Mesendoderm (in vitro differentiated cells): ENCODE measurements at regions not wholly inside any gene's neighbourhood (a gene's known extent, or its start where the extent isn't known, plus 50 kb on each side); places are given as distances from the start of the nearest gene placed in this dataset.
A peak's percentile ranks its signal among the peaks of the same experiment; 100 is the strongest.

Source experiments
- DNase-seq: peaks from one replicate; pipeline ENCODE4 v3.0.0; 2013
- H2AK5ac ChIP-seq: 2 replicates; pipeline ENCODE4 v1.6.1; 2013; ENCODE audit warnings: low read length, inconsistent platforms
- H2BK120ac ChIP-seq: 2 replicates; pipeline ENCODE4 v1.6.1; 2013; ENCODE audit warnings: low read depth, mild to moderate bottlenecking, low read length, moderate library complexity, mixed read lengths
- H2BK15ac ChIP-seq: replicated peaks from 2 replicates; pipeline ENCODE4 v1.6.1; 2013; ENCODE audit warnings: low read depth, mild to moderate bottlenecking, moderate library complexity
- H2BK5ac ChIP-seq: 2 replicates; pipeline ENCODE4 v1.6.1; 2013; ENCODE audit warnings: low read length, inconsistent platforms
- H3K18ac ChIP-seq: 2 replicates; pipeline ENCODE4 v1.6.1; 2013; ENCODE audit warnings: mild to moderate bottlenecking, low read length, mixed read lengths
- H3K23ac ChIP-seq: one replicate; pipeline ENCODE4 v1.6.1; 2013; ENCODE audit warnings: low read length
- H3K27ac ChIP-seq: 2 replicates; pipeline ENCODE4 v1.5.1; 2013; ENCODE audit warnings: low read depth, mild to moderate bottlenecking, inconsistent platforms, low read length, moderate library complexity
- H3K27me3 ChIP-seq: 2 replicates; pipeline ENCODE4 v1.6.1; 2013; ENCODE audit warnings: low read length, control low read depth, mild to moderate bottlenecking, inconsistent platforms; ENCODE audit not compliant: insufficient read depth, poor library complexity
- H3K36me3 ChIP-seq: 2 replicates; pipeline ENCODE4 v1.6.1; 2013; ENCODE audit warnings: low read length, inconsistent platforms; ENCODE audit not compliant: control insufficient read depth, insufficient read depth
- H3K4ac ChIP-seq: one replicate; pipeline ENCODE4 v1.6.1; 2013; ENCODE audit warnings: low read depth, mild to moderate bottlenecking, low read length, moderate library complexity
- H3K4me1 ChIP-seq: 2 replicates; pipeline ENCODE4 v1.6.1; 2013; ENCODE audit warnings: low read depth, low read length, inconsistent platforms; ENCODE audit not compliant: control insufficient read depth
- H3K4me2 ChIP-seq: 2 replicates; pipeline ENCODE4 v1.6.1; 2013; ENCODE audit warnings: low read length
- H3K4me3 ChIP-seq: 2 replicates; pipeline ENCODE4 v1.5.1; 2013; ENCODE audit warnings: mild to moderate bottlenecking, low read length
- H3K56ac ChIP-seq: one replicate; pipeline ENCODE4 v1.6.1; 2013; ENCODE audit warnings: low read length
- H3K79me1 ChIP-seq: 2 replicates; pipeline ENCODE4 v1.6.1; 2013; ENCODE audit warnings: low read length, inconsistent platforms
- H3K79me2 ChIP-seq: 2 replicates; pipeline ENCODE4 v1.6.1; 2013; ENCODE audit warnings: mild to moderate bottlenecking, low read length; ENCODE audit not compliant: control insufficient read depth, insufficient read depth
- H3K9ac ChIP-seq: 2 replicates; pipeline ENCODE4 v1.6.1; 2013; ENCODE audit warnings: low read length, inconsistent platforms
- H4K5ac ChIP-seq: one replicate; pipeline ENCODE4 v1.6.1; 2013; ENCODE audit warnings: low read length
- H4K8ac ChIP-seq: one replicate; pipeline ENCODE4 v1.6.1; 2013; ENCODE audit warnings: low read depth, mild to moderate bottlenecking, control low read depth, low read length, moderate library complexity
- WGBS: extraction: QIAGEN DNeasy Blood & Tissue Kit; methylation state at CpG from one replicate; pipeline ENCODE4 v1.1.7; 2013; ENCODE audit warnings: low lambda C conversion rate, missing lambda C conversion rate; ENCODE audit not compliant: insufficient coverage; ENCODE audit errors: extremely low coverage; 5-methylcytosine and 5-hydroxymethylcytosine counted together

DNA sequence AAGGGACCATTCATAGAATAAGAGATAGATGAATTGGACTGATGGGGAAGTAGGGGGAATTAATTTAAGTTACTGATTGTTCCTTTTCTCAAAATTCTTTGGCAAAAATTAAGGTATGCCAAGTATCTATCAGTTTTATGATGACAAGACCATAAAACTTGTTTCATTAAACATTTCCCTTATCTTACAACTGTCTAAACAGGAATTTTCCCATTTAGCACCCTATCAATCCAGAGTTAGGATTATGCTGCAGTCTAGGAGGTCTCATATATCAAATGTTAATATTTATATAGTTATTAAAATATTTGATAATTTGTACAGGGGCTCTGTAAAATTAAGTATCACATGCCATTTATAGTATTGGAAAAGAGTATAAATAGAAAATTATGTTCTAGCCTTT lies 51.5 kb upstream of the ARID1B start:
- Histone ChIP-seq H2BK120ac (no peak overlapping the region), H3K36me3 (no peaks in the 10 kb centered on the region), H2AK5ac (no peak overlapping the region), H2BK5ac (no peak overlapping the region), H3K9ac (no peak overlapping the region), H3K27ac (no peak overlapping the region), H3K27me3 (no peaks in the 10 kb centered on the region), H3K56ac (no peak overlapping the region), H3K4ac (no peak overlapping the region), H3K4me3 (no peak overlapping the region), H4K5ac (no peak overlapping the region), H2BK15ac (no peak overlapping the region), H3K18ac (no peak overlapping the region), H3K79me2 (no peaks in the 10 kb centered on the region), H4K8ac (no peak overlapping the region), H3K4me1 (no peaks in the 10 kb centered on the region), H3K23ac (no peak overlapping the region), H3K4me2 (no peak overlapping the region), H3K79me1 (no peaks in the 10 kb centered on the region)
- DNase-seq, result no peak

DNA sequence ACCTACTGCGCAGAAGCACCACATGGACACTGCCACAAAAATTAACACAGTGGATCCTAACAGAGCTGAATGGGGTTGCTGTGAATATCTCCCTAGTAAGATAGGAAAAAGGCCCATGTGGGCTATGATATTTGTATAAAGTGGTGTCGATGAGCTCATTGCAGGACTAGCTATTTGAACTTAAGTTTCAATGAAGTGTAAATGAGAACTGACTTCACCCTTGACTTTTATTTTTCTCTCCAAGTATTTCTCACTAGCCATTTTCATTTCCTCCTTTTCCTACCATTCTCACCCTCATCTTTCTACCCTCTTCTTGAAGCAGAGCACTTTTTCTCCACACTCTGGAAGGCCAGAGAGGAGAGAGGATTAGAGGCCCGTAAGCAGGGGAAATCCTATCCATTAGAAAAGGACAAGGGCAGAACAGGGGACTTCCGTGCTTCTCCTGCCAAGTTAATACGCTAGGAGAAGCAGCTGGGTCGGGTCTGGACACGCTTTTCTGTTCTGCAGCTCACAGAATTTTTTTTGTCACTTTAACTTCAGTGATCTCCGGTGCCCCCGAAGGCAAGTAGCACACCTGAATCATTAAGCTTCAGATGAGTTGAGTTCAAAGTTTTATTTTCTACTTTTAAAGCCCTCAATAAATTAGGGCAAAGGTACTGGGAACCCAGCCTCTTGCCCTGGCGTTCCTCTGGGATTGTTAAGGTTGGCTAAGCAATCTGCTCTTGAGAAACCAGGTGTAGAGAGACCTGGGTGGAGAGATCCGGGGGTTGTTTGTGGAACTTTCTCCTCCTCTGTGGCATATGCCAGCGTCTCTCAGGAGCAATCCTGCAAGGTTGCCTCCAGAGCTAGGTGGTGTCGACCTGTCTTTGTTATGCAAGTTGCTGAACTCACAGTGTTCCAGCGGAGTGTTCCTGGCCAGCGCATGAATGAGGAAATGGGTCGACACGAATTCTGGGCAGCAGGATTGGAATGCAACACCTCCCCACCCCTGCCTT lies 56.2 kb upstream of the ARID1B start:
- no peak overlapping the region for H3K4me3 ChIP-seq
- DNase-seq, result peak; percentile 80
- no peak overlapping the region for H4K5ac ChIP-seq
- H3K79me2 ChIP-seq, result no peaks in the 10 kb centered on the region
- no peak overlapping the region for H4K8ac ChIP-seq
- no peak overlapping the region for H2BK15ac ChIP-seq
- WGBS, result no CpG with 5 or more reads among the region's 17 CpGs
- H3K27me3 ChIP-seq, result no peaks in the 10 kb centered on the region
- no peak overlapping the region for H2AK5ac ChIP-seq
- no peak overlapping the region for H3K23ac ChIP-seq
- no peak overlapping the region for H3K9ac ChIP-seq
- no peak overlapping the region for H2BK5ac ChIP-seq
- no peak overlapping the region for H3K4ac ChIP-seq
- H3K18ac ChIP-seq, result peak overlapping the region; percentile 57
- peak overlapping the region; percentile 84 for H3K56ac ChIP-seq
- H3K27ac ChIP-seq, result no peak overlapping the region
- no peak overlapping the region for H2BK120ac ChIP-seq
- no peaks in the 10 kb centered on the region for H3K36me3 ChIP-seq
- H3K4me2 ChIP-seq, result no peak overlapping the region
- peaks cover 4% of the 10 kb centered on the region for H3K4me1 ChIP-seq
- H3K79me1 ChIP-seq, result no peaks in the 10 kb centered on the region

DNA sequence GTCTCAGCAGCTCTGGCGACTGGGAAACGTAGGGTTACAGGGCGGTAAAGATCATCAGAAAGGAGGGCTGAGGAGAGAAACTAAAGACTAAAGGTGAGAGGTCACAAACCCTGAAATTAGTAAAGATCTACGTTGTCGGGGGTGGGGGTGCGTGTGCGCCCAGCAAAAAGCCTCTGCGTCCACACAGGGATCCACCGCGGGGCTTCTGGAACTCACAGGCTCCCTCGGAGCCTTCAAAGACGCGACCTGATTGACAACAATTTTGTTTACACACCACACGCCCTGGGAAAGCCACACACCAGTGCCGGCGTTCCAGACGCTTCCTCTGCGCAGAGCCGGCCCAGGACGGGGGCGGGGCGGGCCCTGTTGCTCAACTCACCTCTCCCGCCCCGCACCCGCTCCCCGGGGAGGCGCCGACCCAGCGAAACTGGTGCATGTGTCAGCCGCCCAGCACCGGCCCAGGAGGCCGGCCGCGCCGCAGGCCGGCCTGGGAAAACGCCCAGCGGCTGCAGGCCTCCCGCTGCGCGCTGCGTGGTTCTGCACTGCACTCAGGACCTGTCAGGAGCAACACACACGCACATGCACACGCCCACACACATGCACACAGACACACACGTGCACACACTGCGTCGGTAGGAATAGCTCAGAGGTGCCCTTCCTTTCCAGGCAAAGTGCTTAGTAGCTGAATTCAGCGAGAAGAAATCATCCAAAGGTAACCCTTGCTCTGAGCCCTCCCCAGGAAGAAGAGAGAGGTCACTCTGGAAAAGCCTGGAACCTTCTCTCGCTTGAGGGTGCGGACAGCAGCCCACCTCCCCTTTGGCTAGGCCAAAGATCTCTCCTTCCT lies 57.2 kb upstream of the ARID1B start:
- Histone ChIP-seq H3K18ac (peak overlapping the region; percentile 9), H3K23ac (peak overlapping the region; percentile 29), H3K4me3 (no peak overlapping the region), H2AK5ac (no peak overlapping the region), H3K9ac (peak overlapping the region; percentile 47), H2BK15ac (no peak overlapping the region), H4K5ac (no peak overlapping the region), H3K4me1 (peaks cover 4% of the 10 kb centered on the region), H3K56ac (peak overlapping the region; percentile 84), H3K79me2 (no peaks in the 10 kb centered on the region), H3K4ac (peak overlapping the region; percentile 8), H3K79me1 (no peaks in the 10 kb centered on the region), H3K27ac (no peak overlapping the region), H3K36me3 (no peaks in the 10 kb centered on the region), H2BK120ac (no peak overlapping the region), H4K8ac (no peak overlapping the region), H2BK5ac (no peak overlapping the region), H3K4me2 (no peak overlapping the region), H3K27me3 (no peaks in the 10 kb centered on the region)
- WGBS, result no CpG with 5 or more reads among the region's 50 CpGs
- DNase-seq, result peak; percentile 75

DNA sequence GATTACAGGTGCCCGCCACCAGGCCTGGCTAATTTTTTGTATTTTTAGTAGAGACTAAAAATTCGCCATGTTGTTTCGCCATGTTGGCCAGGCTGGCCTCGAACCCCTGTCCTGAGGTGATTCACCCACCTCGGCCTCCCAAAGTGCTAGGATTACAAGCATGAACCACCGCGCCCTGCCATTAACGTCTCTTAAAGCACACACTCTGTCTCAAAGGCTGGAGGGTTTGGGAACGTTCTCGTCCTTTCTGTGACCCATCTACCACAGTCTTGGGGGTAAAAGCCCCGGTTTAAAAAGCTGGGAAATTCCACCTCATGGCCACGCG lies 57.8 kb upstream of the ARID1B start:
- no peak overlapping the region for H2BK120ac ChIP-seq
- no peak overlapping the region for H3K4ac ChIP-seq
- H3K79me1 ChIP-seq, result no peaks in the 10 kb centered on the region
- no peak overlapping the region for H2BK5ac ChIP-seq
- H3K79me2 ChIP-seq, result no peaks in the 10 kb centered on the region
- H3K4me3 ChIP-seq, result no peak overlapping the region
- H3K4me2 ChIP-seq, result no peak overlapping the region
- no peak overlapping the region for H2AK5ac ChIP-seq
- no peak overlapping the region for H4K8ac ChIP-seq
- no peaks in the 10 kb centered on the region for H3K36me3 ChIP-seq
- peaks cover 4% of the 10 kb centered on the region for H3K4me1 ChIP-seq
- no peak overlapping the region for H3K23ac ChIP-seq
- no peak for DNase-seq
- no peak overlapping the region for H4K5ac ChIP-seq
- H3K27me3 ChIP-seq, result no peaks in the 10 kb centered on the region
- peak overlapping the region; percentile 19 for H3K56ac ChIP-seq
- no CpG with 5 or more reads among the region's 13 CpGs for WGBS
- peak overlapping the region; percentile 9 for H3K18ac ChIP-seq
- no peak overlapping the region for H2BK15ac ChIP-seq
- H3K9ac ChIP-seq, result no peak overlapping the region
- H3K27ac ChIP-seq, result no peak overlapping the region

DNA sequence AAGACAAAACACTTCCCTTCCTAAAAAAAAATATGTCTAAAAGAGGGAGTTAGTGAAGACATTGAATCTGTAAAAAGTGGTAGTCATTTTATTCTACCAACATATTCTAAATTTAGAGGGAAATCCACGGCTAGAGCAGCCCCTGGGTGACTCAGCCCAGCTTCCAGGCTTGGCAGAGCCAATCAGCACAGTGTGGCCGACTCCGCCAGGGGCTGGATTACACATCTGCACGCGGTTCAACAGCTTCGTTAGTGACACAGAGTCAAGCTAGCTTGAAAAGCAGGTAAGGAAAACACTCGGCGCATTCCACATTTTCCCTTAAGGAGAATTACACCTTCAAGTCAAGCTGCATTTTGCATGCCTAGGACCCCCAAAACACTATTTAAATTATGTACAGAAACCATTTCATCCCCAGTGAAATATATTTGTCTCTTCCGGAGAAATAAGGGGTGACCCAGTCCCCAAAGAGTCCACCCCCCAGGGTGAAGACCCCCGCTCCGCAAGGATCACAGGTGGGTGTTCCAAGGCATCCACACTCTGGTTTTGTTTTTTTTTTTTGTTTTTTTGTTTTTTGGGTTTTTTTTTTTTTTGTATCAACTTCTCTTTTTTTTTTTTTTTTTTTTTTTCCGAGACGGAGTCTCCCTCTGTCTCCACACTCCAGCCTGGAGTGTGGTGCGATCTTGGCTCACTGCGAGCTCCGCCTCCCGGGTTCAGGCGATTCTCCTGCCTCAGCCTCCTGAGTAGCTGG lies 58.4 kb upstream of the ARID1B start:
- Histone ChIP-seq H3K79me1 (no peaks in the 10 kb centered on the region), H3K4me1 (peaks cover 4% of the 10 kb centered on the region), H3K27ac (no peak overlapping the region), H2AK5ac (no peak overlapping the region), H3K23ac (no peak overlapping the region), H3K18ac (no peak overlapping the region), H4K8ac (no peak overlapping the region), H2BK120ac (no peak overlapping the region), H2BK15ac (no peak overlapping the region), H3K79me2 (no peaks in the 10 kb centered on the region), H2BK5ac (no peak overlapping the region), H4K5ac (no peak overlapping the region), H3K27me3 (no peaks in the 10 kb centered on the region), H3K36me3 (no peaks in the 10 kb centered on the region), H3K4ac (no peak overlapping the region), H3K4me2 (no peak overlapping the region), H3K4me3 (no peak overlapping the region), H3K9ac (no peak overlapping the region), H3K56ac (no peak overlapping the region)
- no CpG with 5 or more reads among the region's 18 CpGs for WGBS
- peak; percentile 51 for DNase-seq
